Keratinocyte (primary cell): ENCODE measurements at regions not wholly inside any gene's neighbourhood (a gene's known extent, or its start where the extent isn't known, plus 50 kb on each side); places are given as distances from the start of the nearest gene placed in this dataset.
"Not testable (repeated sequence)": the region's sequence is repeated elsewhere in the genome, so short reads cannot be mapped to it uniquely, and the experiment has no call there.

Experiments used
- DNase-seq: peaks from one replicate; pipeline ENCODE4 v3.0.0-alpha.2; 2011; ENCODE audit warnings: low read depth, missing footprints, low spot score
- FAIRE-seq: peaks from 2 replicates; lab custom pipeline; 2011; peaks lifted over from hg19 to GRCh38; lab: Jason Lieb, UNC
- H2AFZ ChIP-seq: 2 replicates; pipeline ENCODE4 v1.6.0; 2012; ENCODE audit warnings: low read length, control low read depth, inconsistent platforms; ENCODE audit not compliant: control insufficient read depth
- H3K27ac ChIP-seq: 2 replicates; pipeline ENCODE4 v1.5.1; 2011; ENCODE audit warnings: low read length; ENCODE audit not compliant: control insufficient read depth, insufficient read depth
- H3K27me3 ChIP-seq: 3 replicates; pipeline ENCODE4 v1.6.0; 2011; ENCODE audit warnings: low read length; ENCODE audit not compliant: control insufficient read depth, insufficient read depth; ENCODE audit errors: extremely low read depth
- H3K36me3 ChIP-seq, 2 experiments: 2 replicates in 1 of 2; 3 replicates in 1 of 2; pipeline ENCODE4 v1.5.1; 2011; ENCODE audit warnings: low read length in 2 of 2, mild to moderate bottlenecking in 1 of 2; ENCODE audit not compliant: control insufficient read depth in 2 of 2, insufficient read depth in 2 of 2; ENCODE audit errors: extremely low read depth in 1 of 2
- H3K4me1 ChIP-seq: 3 replicates; pipeline ENCODE4 v1.5.1; 2011; ENCODE audit warnings: low read length; ENCODE audit not compliant: control insufficient read depth, insufficient read depth; ENCODE audit errors: extremely low read depth
- H3K4me2 ChIP-seq: 3 replicates; pipeline ENCODE4 v1.6.0; 2011; ENCODE audit warnings: low read depth, low read length; ENCODE audit not compliant: control insufficient read depth, insufficient read depth; ENCODE audit errors: extremely low read depth
- H3K4me3 ChIP-seq, 3 experiments: fragments of 200-600 bp in 1 of 3; sonication (generic) in 1 of 3; 2 replicates in 2 of 3; 3 replicates in 1 of 3; pipeline ENCODE4 v1.5.1; 2011 to 2016; ENCODE audit warnings: low read length in 3 of 3, mild to moderate bottlenecking in 3 of 3, control low read depth in 2 of 3, inconsistent platforms in 1 of 3, low read depth in 1 of 3, mixed read lengths in 1 of 3, mixed run types in 1 of 3, moderate library complexity in 1 of 3; ENCODE audit not compliant: control insufficient read depth in 2 of 3, insufficient read depth in 2 of 3; ENCODE audit errors: extremely low read depth in 1 of 3
- H3K79me2 ChIP-seq: 2 replicates; pipeline ENCODE4 v1.6.0; 2012; ENCODE audit warnings: low read length; ENCODE audit not compliant: control insufficient read depth, insufficient read depth
- H3K9ac ChIP-seq: 3 replicates; pipeline ENCODE4 v1.6.0; 2011; ENCODE audit warnings: low read length; ENCODE audit not compliant: control insufficient read depth, insufficient read depth; ENCODE audit errors: extremely low read depth
- H3K9me1 ChIP-seq: 3 replicates; pipeline ENCODE4 v1.6.0; 2011; ENCODE audit warnings: low read length; ENCODE audit not compliant: control insufficient read depth, insufficient read depth; ENCODE audit errors: extremely low read depth
- H3K9me3 ChIP-seq: 2 replicates; pipeline ENCODE4 v1.5.1; 2012; ENCODE audit warnings: low read depth, low read length; ENCODE audit not compliant: control insufficient read depth
- H4K20me1 ChIP-seq: 3 replicates; pipeline ENCODE4 v1.6.0; 2011; ENCODE audit warnings: low read length; ENCODE audit not compliant: control insufficient read depth, insufficient read depth; ENCODE audit errors: extremely low read depth
- CTCF ChIP-seq, 3 experiments: IDR thresholded peaks in 1 of 3; conservative IDR thresholded peaks in 1 of 3; optimal IDR thresholded peaks in 1 of 3; 2 replicates in 2 of 3; 3 replicates in 1 of 3; pipeline versions ENCODE3 to v1.5.1; 2011; ENCODE audit warnings: low read length in 3 of 3, mild to moderate bottlenecking in 3 of 3, moderate library complexity in 2 of 3, control low read depth in 1 of 3, inconsistent platforms in 1 of 3; ENCODE audit not compliant: insufficient read depth in 2 of 3; ENCODE audit errors: extremely low read depth in 1 of 3
- EZH2 ChIP-seq: IDR thresholded peaks from one replicate; pipeline ENCODE4 v1.6.1; 2012; ENCODE audit warnings: inconsistent platforms, mild to moderate bottlenecking, low read length, moderate library complexity
- dilution Hi-C: fragments of 300-500 bp; cut with MboI; formaldehyde crosslinking; loops from one replicate; pipeline ENCODE4 v1.7.0; 2020; ENCODE audit warnings: low sequenced_read_pairs; ENCODE audit not compliant: extremely low pct_ligation_motif_present

GRCh38 chr10:46175831-46176230, 111.0 kb upstream of the ANTXRL start:
- TF ChIP-seq CTCF (optimal IDR thresholded peaks at IDR 0.05 in 1 of 3, IDR thresholded peaks at IDR 0.05 in 1 of 3, conservative IDR thresholded peaks at IDR 0.05 in 1 of 3; ENCODE audit: extremely low read depth in 1 of 3, insufficient read depth in 2 of 3, low read length in 3 of 3) (no peak), EZH2 (no peak)
- dilution Hi-C loops, result no loop called here
- Histone ChIP-seq H3K79me2 (no peaks in the 10 kb centered on the region), H3K9ac (no peak overlapping the region), H3K4me2 (no peak overlapping the region), H2AFZ (no peak overlapping the region), H3K9me3 (no peaks in the 10 kb centered on the region), H3K9me1 (no peaks in the 10 kb centered on the region), H3K27ac (no peak overlapping the region), H4K20me1 (no peaks in the 10 kb centered on the region), H3K27me3 (no peaks in the 10 kb centered on the region), H3K4me1 (no peaks in the 10 kb centered on the region), H3K36me3 (no peaks in the 10 kb centered on the region), H3K4me3 (no peak overlapping the region)
- DNase-seq (no peak), FAIRE-seq (no peak)

GRCh38 chr10:46187431-46187830, 99.4 kb upstream of the ANTXRL start:
- H3K4me1 ChIP-seq, H3K36me3 ChIP-seq, H3K9me1 ChIP-seq, DNase-seq, dilution Hi-C loops, H3K27me3 ChIP-seq, H3K9me3 ChIP-seq, H4K20me1 ChIP-seq, H3K4me2 ChIP-seq, FAIRE-seq, H3K79me2 ChIP-seq, H3K4me3 ChIP-seq, H3K9ac ChIP-seq, H2AFZ ChIP-seq, H3K27ac ChIP-seq: not testable (repeated sequence)

- H3K9me3 ChIP-seq, result no peaks in the 10 kb centered on the region
- no peaks in the 10 kb centered on the region for H3K36me3 ChIP-seq
- no peak overlapping the region for H2AFZ ChIP-seq
- no peak for DNase-seq
- no peak overlapping the region for H3K9ac ChIP-seq
- H3K27me3 ChIP-seq, result no peaks in the 10 kb centered on the region
- dilution Hi-C loops, result no loop called here
- H3K9me1 ChIP-seq, result no peaks in the 10 kb centered on the region
- H4K20me1 ChIP-seq, result no peaks in the 10 kb centered on the region
- H3K79me2 ChIP-seq, result no peaks in the 10 kb centered on the region
- no peak for TF ChIP-seq EZH2
- TF ChIP-seq CTCF (optimal IDR thresholded peaks at IDR 0.05 in 1 of 3, IDR thresholded peaks at IDR 0.05 in 1 of 3, conservative IDR thresholded peaks at IDR 0.05 in 1 of 3; ENCODE audit: extremely low read depth in 1 of 3, insufficient read depth in 2 of 3, low read length in 3 of 3), result no peak
- H3K27ac ChIP-seq, result no peak overlapping the region
- no peaks in the 10 kb centered on the region for H3K4me1 ChIP-seq
- no peak overlapping the region for H3K4me2 ChIP-seq
- H3K4me3 ChIP-seq, result no peak overlapping the region
- no peak for FAIRE-seq
These were observed 89.7 kb upstream of the ANTXRL start for GRCh38 chr10:46197050-46197449.
